T-helper 2 cell treated with Interferon-gamma antibody and Interleukin-4, amounts not matched to agents 5 μg/mL and 100 μg/mL, for 36 hours (primary cell): ENCODE measurements at regions not wholly inside any gene's neighbourhood (a gene's known extent, or its start where the extent isn't known, plus 50 kb on each side); places are given as distances from the start of the nearest gene placed in this dataset.
A peak's percentile ranks its signal among the peaks of the same experiment; 100 is the strongest.
"Not testable (repeated sequence)": the region's sequence is repeated elsewhere in the genome, so short reads cannot be mapped to it uniquely, and the experiment has no call there.

Experiments
- DNase-seq: peaks from one replicate; pipeline ENCODE4 v3.0.0; 2021; ENCODE audit warnings: low spot score
- H3K27ac Mint-ChIP-seq: one replicate; pipeline ENCODE4 v1.8.0; 2021; ENCODE audit warnings: mild to moderate bottlenecking, mixed read lengths
- H3K27me3 Mint-ChIP-seq: one replicate; pipeline ENCODE4 v1.8.0; 2021; ENCODE audit warnings: low read depth, mixed read lengths
- H3K36me3 Mint-ChIP-seq: one replicate; pipeline ENCODE4 v1.8.0; 2021; ENCODE audit warnings: low read depth, mixed read lengths
- H3K4me1 Mint-ChIP-seq: one replicate; pipeline ENCODE4 v1.8.0; 2021; ENCODE audit warnings: low read depth, mixed read lengths
- H3K4me3 Mint-ChIP-seq: one replicate; pipeline ENCODE4 v1.8.0; 2022; ENCODE audit warnings: mild to moderate bottlenecking, moderate library complexity, mixed read lengths
- H3K9me3 Mint-ChIP-seq: one replicate; pipeline ENCODE4 v1.8.0; 2021; ENCODE audit warnings: mixed read lengths

- Mint-ChIP-seq H3K36me3 (peaks cover 2% of the 10 kb centered on the region), H3K4me1 (peaks cover 47% of the 10 kb centered on the region), H3K9me3 (no peaks in the 10 kb centered on the region), H3K27me3 (no peaks in the 10 kb centered on the region), H3K4me3 (no peak overlapping the region), H3K27ac (no peak overlapping the region)
- DNase-seq, result no peak
These were observed 281.9 kb upstream of the CRY1 start for GRCh38 chr12:107375231-107375630.

GRCh38 chr12:107377596-107378385 is 284.4 kb upstream of the CRY1 start:
- H3K4me3 Mint-ChIP-seq, result no peak overlapping the region

GRCh38 chr12:107378609-107379008 is 285.3 kb upstream of the CRY1 start:
- H3K27me3 Mint-ChIP-seq, result no peaks in the 10 kb centered on the region
- DNase-seq, result no peak
- H3K4me3 Mint-ChIP-seq, result no peak overlapping the region
- no peak overlapping the region for H3K27ac Mint-ChIP-seq
- H3K4me1 Mint-ChIP-seq, result peaks cover 20% of the 10 kb centered on the region
- no peaks in the 10 kb centered on the region for H3K36me3 Mint-ChIP-seq
- no peaks in the 10 kb centered on the region for H3K9me3 Mint-ChIP-seq

More at GRCh38 chr12:107377596-107378385, 284.4 kb upstream of the CRY1 start:
- Mint-ChIP-seq H3K27ac (no peak overlapping the region), H3K27me3 (no peaks in the 10 kb centered on the region), H3K4me1 (peaks cover 28% of the 10 kb centered on the region), H3K36me3 (no peaks in the 10 kb centered on the region), H3K9me3 (no peaks in the 10 kb centered on the region)
- no peak for DNase-seq

GRCh38 chr12:107379142-107379851 is 285.9 kb upstream of the CRY1 start:
- H3K9me3 Mint-ChIP-seq, H3K27ac Mint-ChIP-seq, H3K36me3 Mint-ChIP-seq, H3K27me3 Mint-ChIP-seq, H3K4me3 Mint-ChIP-seq, DNase-seq: not testable (repeated sequence)
- peaks cover 14% of the 10 kb centered on the region for H3K4me1 Mint-ChIP-seq

GRCh38 chr12:107379852-107380567 is 286.7 kb upstream of the CRY1 start:
- Mint-ChIP-seq H3K36me3 (no peaks in the 10 kb centered on the region), H3K27ac (no peak overlapping the region), H3K4me1 (peaks cover 11% of the 10 kb centered on the region), H3K27me3 (no peaks in the 10 kb centered on the region), H3K4me3 (no peak overlapping the region), H3K9me3 (no peaks in the 10 kb centered on the region)
- DNase-seq, result no peak

GRCh38 chr12:107384645-107385044 is 291.3 kb upstream of the CRY1 start:
- no peak for DNase-seq
- peaks cover 22% of the 10 kb centered on the region for H3K4me1 Mint-ChIP-seq
- H3K4me3 Mint-ChIP-seq, result no peak overlapping the region
- peaks cover 9% of the 10 kb centered on the region for H3K9me3 Mint-ChIP-seq
- H3K27ac Mint-ChIP-seq, result no peak overlapping the region
- peaks cover 6% of the 10 kb centered on the region for H3K36me3 Mint-ChIP-seq
- no peaks in the 10 kb centered on the region for H3K27me3 Mint-ChIP-seq

GRCh38 chr12:107385509-107385908 is 292.2 kb upstream of the CRY1 start:
- Mint-ChIP-seq H3K9me3 (peaks cover 13% of the 10 kb centered on the region), H3K36me3 (peaks cover 8% of the 10 kb centered on the region), H3K4me3 (no peak overlapping the region), H3K4me1 (peaks cover 27% of the 10 kb centered on the region), H3K27ac (no peak overlapping the region), H3K27me3 (no peaks in the 10 kb centered on the region)
- no peak for DNase-seq

GRCh38 chr12:107386569-107386968 is 293.2 kb upstream of the CRY1 start:
- Mint-ChIP-seq H3K27me3 (no peaks in the 10 kb centered on the region), H3K27ac (peak overlapping the region; percentile 27), H3K4me1 (peaks cover 29% of the 10 kb centered on the region), H3K36me3 (peaks cover 10% of the 10 kb centered on the region), H3K9me3 (peaks cover 13% of the 10 kb centered on the region), H3K4me3 (no peak overlapping the region)
- DNase-seq, result no peak

- Mint-ChIP-seq H3K27ac (no peak overlapping the region), H3K27me3 (no peaks in the 10 kb centered on the region), H3K9me3 (peaks cover 13% of the 10 kb centered on the region), H3K4me1 (peaks cover 40% of the 10 kb centered on the region), H3K36me3 (peaks cover 10% of the 10 kb centered on the region), H3K4me3 (no peak overlapping the region)
- DNase-seq, result no peak
These were observed 294.9 kb upstream of the CRY1 start for GRCh38 chr12:107388263-107388662.

GRCh38 chr12:107390414-107390813 is 295.2 kb upstream of the PWP1 start:
- Mint-ChIP-seq H3K27ac (no peak overlapping the region), H3K27me3 (no peaks in the 10 kb centered on the region), H3K4me3 (peak overlapping the region; percentile 45), H3K9me3 (peaks cover 13% of the 10 kb centered on the region), H3K4me1 (peaks cover 38% of the 10 kb centered on the region), H3K36me3 (peaks cover 10% of the 10 kb centered on the region)
- DNase-seq, result no peak

- Mint-ChIP-seq H3K27ac (no peak overlapping the region), H3K4me1 (peaks cover 42% of the 10 kb centered on the region), H3K27me3 (no peaks in the 10 kb centered on the region), H3K4me3 (no peak overlapping the region), H3K9me3 (peaks cover 13% of the 10 kb centered on the region), H3K36me3 (peaks cover 10% of the 10 kb centered on the region)
- DNase-seq, result no peak
These were observed 292.4 kb upstream of the PWP1 start for GRCh38 chr12:107393043-107393717.

- peaks cover 4% of the 10 kb centered on the region for H3K36me3 Mint-ChIP-seq
- H3K4me3 Mint-ChIP-seq, result no peak overlapping the region
- no peak for DNase-seq
- H3K9me3 Mint-ChIP-seq, result peaks cover 3% of the 10 kb centered on the region
- no peak overlapping the region for H3K27ac Mint-ChIP-seq
- no peaks in the 10 kb centered on the region for H3K27me3 Mint-ChIP-seq
- peaks cover 41% of the 10 kb centered on the region for H3K4me1 Mint-ChIP-seq
These were observed 290.9 kb upstream of the PWP1 start for GRCh38 chr12:107394693-107395092.

- no peak for DNase-seq
- no peaks in the 10 kb centered on the region for H3K9me3 Mint-ChIP-seq
- H3K4me3 Mint-ChIP-seq, result no peak overlapping the region
- H3K27ac Mint-ChIP-seq, result no peak overlapping the region
- H3K4me1 Mint-ChIP-seq, result peaks cover 37% of the 10 kb centered on the region
- peaks cover 4% of the 10 kb centered on the region for H3K36me3 Mint-ChIP-seq
- H3K27me3 Mint-ChIP-seq, result no peaks in the 10 kb centered on the region
These were observed 289.8 kb upstream of the PWP1 start for GRCh38 chr12:107395817-107396216.
